IMR-90 (cell line): ENCODE measurements at regions not wholly inside any gene's neighbourhood (a gene's known extent, or its start where the extent isn't known, plus 50 kb on each side); places are given as distances from the start of the nearest gene placed in this dataset.

ENCODE experiments used
- ATAC-seq: fragments of 200-7000 bp; cut with Tn5 transposase; 2 replicates; pipeline ENCODE4 v1.9.1; 2020; ENCODE audit warnings: low read depth, mild to moderate bottlenecking, moderate library complexity
- BruUV-seq: library from RNA; stranded (reverse); fragments of 400-500 nt; replicated peaks from 2 replicates; lab custom pipeline; 2021; lab: Mats Ljungman, UMichigan
- CTCF ChIA-PET: fragments of 300-600 bp; formaldehyde crosslinking; extraction: SDS; loops from one replicate; lab custom pipeline; 2021; ENCODE audit warnings: antibody characterized with exemption; lab: Yijun Ruan, JAX
- POLR2A ChIA-PET: fragments of 300-600 bp; sonication (Branson Sonifier 250); formaldehyde crosslinking; loops from one replicate; lab custom pipeline; 2022; ENCODE audit warnings: antibody characterized with exemption; ENCODE audit not compliant: unreplicated experiment; lab: Charles Lee
- DNase-seq: peaks from one replicate; pipeline ENCODE4 v3.0.0; 2013
- H2AFZ ChIP-seq: replicated peaks from 2 replicates; pipeline ENCODE3; 2013; ENCODE audit warnings: low read length, mild to moderate bottlenecking; ENCODE audit not compliant: poor library complexity
- H2AK5ac ChIP-seq: 2 replicates; pipeline ENCODE4 v1.6.1; 2013; ENCODE audit warnings: low read depth, low read length, inconsistent platforms
- H2AK9ac ChIP-seq: replicated peaks from 2 replicates; pipeline ENCODE3; 2013; ENCODE audit warnings: mild to moderate bottlenecking, low read depth, low read length, moderate library complexity; ENCODE audit not compliant: poor library complexity
- H2BK120ac ChIP-seq: 2 replicates; pipeline ENCODE4 v1.6.1; 2013; ENCODE audit warnings: low read depth, low read length, inconsistent platforms
- H2BK15ac ChIP-seq: 3 replicates; pipeline ENCODE4 v1.6.1; 2013; ENCODE audit warnings: low read depth, low read length, inconsistent platforms
- H2BK20ac ChIP-seq: 2 replicates; pipeline ENCODE4 v1.6.1; 2013; ENCODE audit warnings: low read depth, mild to moderate bottlenecking, inconsistent platforms, low read length, moderate library complexity
- H2BK5ac ChIP-seq: 2 replicates; pipeline ENCODE4 v1.6.1; 2013; ENCODE audit warnings: mild to moderate bottlenecking, low read depth, low read length, inconsistent platforms; ENCODE audit not compliant: poor library complexity, severe bottlenecking
- H3K14ac ChIP-seq: replicated peaks from 2 replicates; pipeline ENCODE4 v1.6.1; 2013; ENCODE audit warnings: low read depth, low read length, inconsistent platforms
- H3K18ac ChIP-seq: 2 replicates; pipeline ENCODE4 v1.6.1; 2013; ENCODE audit warnings: low read depth, low read length, control low read depth
- H3K23ac ChIP-seq: 2 replicates; pipeline ENCODE4 v1.6.1; 2013; ENCODE audit warnings: low read depth, low read length, inconsistent platforms
- H3K27ac ChIP-seq: 2 replicates; pipeline ENCODE4 v1.5.1; 2013; ENCODE audit warnings: mild to moderate bottlenecking, control low read depth, low read length; ENCODE audit not compliant: insufficient read depth
- H3K27me3 ChIP-seq: 2 replicates; pipeline ENCODE4 v1.6.1; 2013; ENCODE audit warnings: low read length; ENCODE audit not compliant: control insufficient read depth, insufficient read depth
- H3K36me3 ChIP-seq: 2 replicates; pipeline ENCODE4 v1.6.1; 2013; ENCODE audit warnings: low read length, mixed read lengths; ENCODE audit not compliant: control insufficient read depth, insufficient read depth
- H3K4ac ChIP-seq: 2 replicates; pipeline ENCODE4 v1.6.1; 2013; ENCODE audit warnings: low read depth, low read length, inconsistent platforms
- H3K4me1 ChIP-seq: 2 replicates; pipeline ENCODE4 v1.6.1; 2013; ENCODE audit warnings: low read length, mixed read lengths; ENCODE audit not compliant: control insufficient read depth, insufficient read depth
- H3K4me2 ChIP-seq: 2 replicates; pipeline ENCODE4 v1.6.1; 2013; ENCODE audit warnings: low read depth, mild to moderate bottlenecking, control low read depth, low read length, moderate library complexity
- H3K4me3 ChIP-seq: 2 replicates; pipeline ENCODE4 v1.5.1; 2013; ENCODE audit warnings: low read depth, mild to moderate bottlenecking, control low read depth, low read length, moderate library complexity; ENCODE audit not compliant: insufficient read depth
- H3K56ac ChIP-seq: 2 replicates; pipeline ENCODE4 v1.6.1; 2013; ENCODE audit warnings: low read length, inconsistent platforms; ENCODE audit not compliant: insufficient read depth; ENCODE audit errors: extremely low read depth
- H3K79me1 ChIP-seq, 2 experiments: 2 replicates each; pipeline ENCODE4 v1.6.1; 2013; ENCODE audit warnings: low read length in 2 of 2, inconsistent platforms in 1 of 2, low read depth in 1 of 2
- H3K9ac ChIP-seq: 2 replicates; pipeline ENCODE4 v1.6.1; 2013; ENCODE audit warnings: low read depth, low read length, control low read depth
- H3K9me1 ChIP-seq: 2 replicates; pipeline ENCODE4 v1.6.1; 2013; ENCODE audit warnings: low read length, inconsistent platforms; ENCODE audit not compliant: insufficient read depth
- H3K9me3 ChIP-seq: 2 replicates; pipeline ENCODE4 v1.6.1; 2013; ENCODE audit warnings: low read length; ENCODE audit not compliant: control insufficient read depth, insufficient read depth
- H4K20me1 ChIP-seq: 2 replicates; pipeline ENCODE4 v1.6.1; 2013; ENCODE audit warnings: low read length, inconsistent platforms; ENCODE audit not compliant: insufficient read depth
- H4K5ac ChIP-seq: 2 replicates; pipeline ENCODE4 v1.6.1; 2013; ENCODE audit warnings: mild to moderate bottlenecking, low read depth, low read length, control low read depth
- H4K8ac ChIP-seq, 2 experiments: 2 replicates each; pipeline ENCODE4 v1.6.1; 2013; ENCODE audit warnings: low read depth in 2 of 2, low read length in 2 of 2, control low read depth in 1 of 2, inconsistent platforms in 1 of 2
- H4K91ac ChIP-seq: 2 replicates; pipeline ENCODE4 v1.6.1; 2013; ENCODE audit warnings: low read depth, low read length, inconsistent platforms; ENCODE audit not compliant: insufficient read depth
- BHLHE40 ChIP-seq: fragments of 150-350 bp; IDR thresholded peaks from 2 replicates; pipeline ENCODE4 v1.6.1; 2016; ENCODE audit warnings: mild to moderate bottlenecking, low read depth, low read length
- CEBPB ChIP-seq: IDR thresholded peaks from 2 replicates; pipeline ENCODE4 v1.6.1; 2012; ENCODE audit warnings: low read depth, low read length, improper control_type of control experiment
- CHD1 ChIP-seq: IDR thresholded peaks from 2 replicates; pipeline ENCODE4 v1.6.1; 2012; ENCODE audit warnings: low read depth, low read length, improper control_type of control experiment
- ELK1 ChIP-seq: fragments of 150-350 bp; IDR thresholded peaks from 2 replicates; pipeline ENCODE4 v1.6.1; 2016; ENCODE audit warnings: low read depth, mild to moderate bottlenecking, low read length, moderate library complexity, borderline replicate concordance
- MAFK ChIP-seq: IDR thresholded peaks from 2 replicates; pipeline ENCODE4 v1.6.1; 2012; ENCODE audit warnings: low read depth, low read length, improper control_type of control experiment
- MAZ ChIP-seq: IDR thresholded peaks from 2 replicates; pipeline ENCODE4 v1.6.1; 2012; ENCODE audit warnings: low read depth, mild to moderate bottlenecking, low read length, improper control_type of control experiment, moderate library complexity, borderline replicate concordance
- MXI1 ChIP-seq: IDR thresholded peaks from 2 replicates; pipeline ENCODE4 v1.6.1; 2012; ENCODE audit warnings: low read depth, mild to moderate bottlenecking, low read length, moderate library complexity, borderline replicate concordance
- NFE2L2 ChIP-seq: fragments of 150-350 bp; IDR thresholded peaks from 2 replicates; pipeline ENCODE4 v1.6.1; 2016; ENCODE audit warnings: low read depth, mild to moderate bottlenecking, low read length
- RAD21 ChIP-seq: IDR thresholded peaks from 2 replicates; pipeline ENCODE4 v1.6.1; 2012; ENCODE audit warnings: low read length, improper control_type of control experiment
- RCOR1 ChIP-seq: IDR thresholded peaks from 2 replicates; pipeline ENCODE4 v1.6.1; 2012; ENCODE audit warnings: mild to moderate bottlenecking, low read length, improper control_type of control experiment; ENCODE audit not compliant: insufficient replicate concordance
- RFX5 ChIP-seq: IDR thresholded peaks from 2 replicates; pipeline ENCODE4 v1.8.0; 2012; ENCODE audit warnings: low read depth, mild to moderate bottlenecking, low read length, moderate library complexity
- SMC3 ChIP-seq: fragments of 150-350 bp; IDR thresholded peaks from 2 replicates; pipeline ENCODE4 v1.6.1; 2016; ENCODE audit warnings: low read depth, mild to moderate bottlenecking, antibody characterized with exemption, low read length, moderate library complexity
- USF2 ChIP-seq: fragments of 150-350 bp; IDR thresholded peaks from 2 replicates; pipeline ENCODE4 v1.6.1; 2017; ENCODE audit warnings: mild to moderate bottlenecking, antibody characterized with exemption, low read length, low read depth
- dilution Hi-C: fragments of 300-500 bp; cut with HindIII; formaldehyde crosslinking; loops from one replicate; pipeline ENCODE4 v1.14.3; 2018; ENCODE audit warnings: low sequenced_read_pairs; ENCODE audit not compliant: unreplicated experiment
- in situ Hi-C: fragments of 300-500 bp; cut with MboI; formaldehyde crosslinking; loops from 3 replicates; pipeline ENCODE4 v1.14.3; 2019; ENCODE audit warnings: low sequenced_read_pairs, inconsistent platforms, mixed read lengths
- intact Hi-C: fragments of 100-400 bp; cut with micrococcal nuclease; formaldehyde crosslinking; loops from 2 replicates; pipeline ENCODE4 v1.10.0; 2022

GRCh38 chr21:14787312-14787711, 241.2 kb upstream of the SAMSN1 start:
- in situ Hi-C loops = no loop called here
- no peak for DNase-seq
- TF ChIP-seq ELK1 (no peak), CEBPB (no peak), SMC3 (no peak), BHLHE40 (no peak), RFX5 (no peak), MAFK (no peak), RAD21 (no peak), RCOR1 (no peak), CHD1 (no peak), NFE2L2 (no peak), MXI1 (no peak), MAZ (no peak), USF2 (no peak)

More at GRCh38 chr21:14787312-14787711, 241.2 kb upstream of the SAMSN1 start:
- H2BK15ac ChIP-seq = no peak overlapping the region
- dilution Hi-C loops = no loop called here
- intact Hi-C loops = no loop called here
- H4K8ac ChIP-seq = no peak overlapping the region
- H2BK5ac ChIP-seq = no peak overlapping the region
- no peak overlapping the region for H3K9ac ChIP-seq
- H3K27ac ChIP-seq = no peak overlapping the region
- H3K9me1 ChIP-seq = no peaks in the 10 kb centered on the region
- H3K4me2 ChIP-seq = no peak overlapping the region
- no peak overlapping the region for H4K5ac ChIP-seq
- ChIA-PET POLR2A (no interaction called here), CTCF (no interaction called here)
- no peak overlapping the region for H2AFZ ChIP-seq
- no peak overlapping the region for H2BK20ac ChIP-seq
- no peak overlapping the region for H3K4me3 ChIP-seq
- no TSS peak for BruUV-seq
- no peaks in the 10 kb centered on the region for H3K27me3 ChIP-seq
- H3K79me1 ChIP-seq = no peaks in the 10 kb centered on the region
- H4K20me1 ChIP-seq = no peaks in the 10 kb centered on the region
- no peak overlapping the region for H3K4ac ChIP-seq
- H2AK9ac ChIP-seq = no peak overlapping the region
- H3K23ac ChIP-seq = no peak overlapping the region
- H3K36me3 ChIP-seq = no peaks in the 10 kb centered on the region
- ATAC-seq = no peak
- H2BK120ac ChIP-seq = no peak overlapping the region
- no peak overlapping the region for H3K56ac ChIP-seq
- no peaks in the 10 kb centered on the region for H3K9me3 ChIP-seq
- H3K18ac ChIP-seq = no peak overlapping the region
- no peak overlapping the region for H2AK5ac ChIP-seq
- no peak overlapping the region for H4K91ac ChIP-seq
- no peak overlapping the region for H3K14ac ChIP-seq
- H3K4me1 ChIP-seq = no peaks in the 10 kb centered on the region
